CD8-positive, alpha-beta memory T cell (primary cell): ENCODE measurements at regions not wholly inside any gene's neighbourhood (a gene's known extent, or its start where the extent isn't known, plus 50 kb on each side); places are given as distances from the start of the nearest gene placed in this dataset.
A peak's percentile ranks its signal among the peaks of the same experiment; 100 is the strongest.

Experiments used
- CTCF ChIA-PET: fragments of 350-600 bp; sonication (Branson Sonifier 250); formaldehyde crosslinking; loops from one replicate; lab custom pipeline; 2021; ENCODE audit warnings: antibody characterized with exemption; lab: Charles Lee
- POLR2A ChIA-PET: fragments of 350-600 bp; sonication (Branson Sonifier 250); formaldehyde crosslinking; loops from one replicate; lab custom pipeline; 2021; ENCODE audit warnings: antibody characterized with exemption; lab: Charles Lee
- DNase-seq, 5 donors: peaks; one replicate each; pipeline versions ENCODE4 v3.0.0 to v3.0.0-alpha.2; 2020 to 2022; ENCODE audit warnings: mixed read lengths in 1 of 5
- H3K27ac ChIP-seq: one replicate; pipeline ENCODE4 v1.7.0; 2013; ENCODE audit warnings: low read depth, mild to moderate bottlenecking, low read length, moderate library complexity
- H3K27me3 ChIP-seq: 2 replicates; pipeline ENCODE4 v1.7.0; 2013; ENCODE audit warnings: low read length, mild to moderate bottlenecking; ENCODE audit not compliant: insufficient read depth, poor library complexity, severe bottlenecking
- H3K36me3 ChIP-seq: 2 replicates; pipeline ENCODE4 v1.7.0; 2013; ENCODE audit warnings: mild to moderate bottlenecking, low read length, moderate library complexity; ENCODE audit not compliant: insufficient read depth
- H3K4me1 ChIP-seq: 2 replicates; pipeline ENCODE4 v1.7.0; 2013; ENCODE audit warnings: mild to moderate bottlenecking, low read length, moderate library complexity; ENCODE audit not compliant: insufficient read depth
- H3K4me3 ChIP-seq: 2 replicates; pipeline ENCODE4 v1.7.0; 2013; ENCODE audit warnings: mild to moderate bottlenecking, low read length
- H3K9me3 ChIP-seq: 2 replicates; pipeline ENCODE4 v1.7.0; 2013; ENCODE audit warnings: mild to moderate bottlenecking, low read length
- H3K27ac Mint-ChIP-seq, 8 donors: one replicate each; pipeline ENCODE4 v1.8.0; 2020 to 2021; ENCODE audit warnings: mixed read lengths in 8 of 8, mild to moderate bottlenecking in 6 of 8, inconsistent platforms in 3 of 8, moderate library complexity in 3 of 8
- H3K27me3 Mint-ChIP-seq, 2 donors: one replicate each; pipeline ENCODE4 v1.8.0; 2020 to 2021; ENCODE audit warnings: mixed read lengths in 2 of 2, mild to moderate bottlenecking in 1 of 2, moderate library complexity in 1 of 2
- H3K36me3 Mint-ChIP-seq, 3 donors: one replicate each; pipeline ENCODE4 v1.8.0; 2020 to 2021; ENCODE audit warnings: mixed read lengths in 3 of 3, inconsistent platforms in 1 of 3, mild to moderate bottlenecking in 1 of 3
- H3K4me1 Mint-ChIP-seq, 3 donors: one replicate each; pipeline ENCODE4 v1.8.0; 2020 to 2021; ENCODE audit warnings: mixed read lengths in 3 of 3, inconsistent platforms in 1 of 3, mild to moderate bottlenecking in 1 of 3
- H3K4me3 Mint-ChIP-seq, 7 donors: one replicate each; pipeline ENCODE4 v1.8.0; 2020 to 2021; ENCODE audit warnings: mixed read lengths in 7 of 7, mild to moderate bottlenecking in 6 of 7, moderate library complexity in 4 of 7, inconsistent platforms in 2 of 7
- H3K9me3 Mint-ChIP-seq, 5 donors: one replicate each; pipeline ENCODE4 v1.8.0; 2020 to 2022; ENCODE audit warnings: mixed read lengths in 5 of 5, mild to moderate bottlenecking in 3 of 5, moderate library complexity in 2 of 5, inconsistent platforms in 1 of 5

- H3K4me3 ChIP-seq: no peak overlapping the region
- peaks cover 0 to 5% of the 10 kb centered on the region in 2 donors for H3K27me3 Mint-ChIP-seq
- no peaks in the 10 kb centered on the region for H3K9me3 Mint-ChIP-seq
Measured at GRCh38 chr3:31185062-31185357, 290.5 kb upstream of the GADL1 start.

DNA sequence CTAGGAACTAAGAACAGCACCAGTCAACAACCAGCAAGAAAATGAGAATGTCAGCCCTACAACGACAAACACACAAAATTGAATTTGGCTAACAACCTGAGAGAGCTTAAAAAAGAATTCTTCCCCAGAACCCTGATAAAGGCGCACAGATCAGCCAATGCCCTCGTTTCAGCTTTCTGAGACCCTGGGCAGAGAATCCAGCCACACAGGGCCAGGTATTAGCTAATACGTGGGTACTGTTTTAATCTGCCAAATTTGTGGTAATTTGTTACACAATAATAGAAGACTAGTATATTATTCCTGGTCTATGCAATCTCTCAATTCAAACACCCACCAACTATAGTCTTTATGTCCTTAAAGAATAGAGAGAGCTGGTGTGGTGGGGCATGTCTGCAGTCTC lies 291.6 kb upstream of the GADL1 start:
- Histone ChIP-seq H3K9me3 (no peaks in the 10 kb centered on the region), H3K27me3 (no peaks in the 10 kb centered on the region), H3K36me3 (no peaks in the 10 kb centered on the region), H3K27ac (no peak overlapping the region), H3K4me3 (no peak overlapping the region), H3K4me1 (no peaks in the 10 kb centered on the region)
- Mint-ChIP-seq H3K9me3 (no peaks in the 10 kb centered on the region), H3K36me3 (no peaks in the 10 kb centered on the region), H3K4me1 (peaks cover 8% of the 10 kb centered on the region in 3 donors), H3K4me3 (no peak overlapping the region), H3K27me3 (peaks cover 0 to 5% of the 10 kb centered on the region in 2 donors), H3K27ac (no peak overlapping the region)
- no peak for DNase-seq
- ChIA-PET POLR2A (no interaction called here), CTCF (no interaction called here)

More at GRCh38 chr3:31185062-31185357, 290.5 kb upstream of the GADL1 start:
- ChIA-PET CTCF (no interaction called here), POLR2A (interaction anchor here (0.6 kb wide), 1 partner anchor 1572 kb away, joined by 4 read pairs; no protein-coding TSS in a partner anchor)
- no peak overlapping the region for H3K27ac ChIP-seq
- Mint-ChIP-seq H3K4me3 (no peak overlapping the region), H3K4me1 (peaks cover 8% of the 10 kb centered on the region in 3 donors), H3K36me3 (no peaks in the 10 kb centered on the region), H3K27ac (no peak overlapping the region)
- no peaks in the 10 kb centered on the region for H3K36me3 ChIP-seq
- no peaks in the 10 kb centered on the region for H3K27me3 ChIP-seq
- no peaks in the 10 kb centered on the region for H3K9me3 ChIP-seq
- no peak for DNase-seq
- H3K4me1 ChIP-seq: no peaks in the 10 kb centered on the region

DNA sequence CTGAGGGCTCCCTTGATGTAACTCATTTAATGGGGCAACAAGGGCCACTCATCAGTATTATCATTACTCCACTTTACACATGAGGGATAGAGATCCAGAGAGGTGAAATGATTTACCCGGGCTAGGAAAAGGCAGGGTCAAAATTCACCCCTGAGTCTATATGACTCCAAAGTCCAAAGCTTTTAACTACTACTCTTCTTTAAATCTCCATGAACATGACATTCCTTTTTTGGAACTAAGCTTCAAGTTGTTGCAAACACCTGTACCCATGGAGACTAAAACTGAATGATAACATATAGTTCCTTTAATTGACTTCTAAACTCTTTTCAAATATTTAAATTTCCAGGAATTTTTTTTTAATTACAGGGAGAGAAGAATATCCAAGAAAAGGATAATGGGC lies 292.9 kb upstream of the GADL1 start:
- Histone ChIP-seq H3K27me3 (no peaks in the 10 kb centered on the region), H3K27ac (no peak overlapping the region), H3K4me1 (no peaks in the 10 kb centered on the region), H3K9me3 (no peaks in the 10 kb centered on the region), H3K36me3 (no peaks in the 10 kb centered on the region), H3K4me3 (no peak overlapping the region)
- Mint-ChIP-seq H3K4me1 (peaks cover 8% of the 10 kb centered on the region in 3 donors), H3K27ac (no peak overlapping the region), H3K4me3 (no peak overlapping the region), H3K27me3 (peaks cover 0 to 5% of the 10 kb centered on the region in 2 donors), H3K36me3 (peaks cover 0 to 7% (median 0%) of the 10 kb centered on the region in 3 donors), H3K9me3 (no peaks in the 10 kb centered on the region)
- DNase-seq: no peak
- CTCF ChIA-PET: no interaction called here
- POLR2A ChIA-PET: no interaction called here

GRCh38 chr3:31188112-31188511 lies 293.7 kb upstream of the GADL1 start:
- H3K27me3 ChIP-seq: no peaks in the 10 kb centered on the region
- no peak overlapping the region for H3K4me3 Mint-ChIP-seq
- H3K4me3 ChIP-seq: no peak overlapping the region
- no peak for DNase-seq
- CTCF ChIA-PET: no interaction called here
- H3K27ac ChIP-seq: no peak overlapping the region
- no peaks in the 10 kb centered on the region for H3K36me3 ChIP-seq
- no peaks in the 10 kb centered on the region for H3K9me3 ChIP-seq
- POLR2A ChIA-PET: no interaction called here
- H3K9me3 Mint-ChIP-seq: no peaks in the 10 kb centered on the region
- peaks cover 0 to 5% of the 10 kb centered on the region in 2 donors for H3K27me3 Mint-ChIP-seq
- H3K36me3 Mint-ChIP-seq: peaks cover 0 to 7% (median 0%) of the 10 kb centered on the region in 3 donors
- H3K27ac Mint-ChIP-seq: no peak overlapping the region
- peaks cover 8 to 9% (median 8%) of the 10 kb centered on the region in 3 donors for H3K4me1 Mint-ChIP-seq
- no peaks in the 10 kb centered on the region for H3K4me1 ChIP-seq

DNA sequence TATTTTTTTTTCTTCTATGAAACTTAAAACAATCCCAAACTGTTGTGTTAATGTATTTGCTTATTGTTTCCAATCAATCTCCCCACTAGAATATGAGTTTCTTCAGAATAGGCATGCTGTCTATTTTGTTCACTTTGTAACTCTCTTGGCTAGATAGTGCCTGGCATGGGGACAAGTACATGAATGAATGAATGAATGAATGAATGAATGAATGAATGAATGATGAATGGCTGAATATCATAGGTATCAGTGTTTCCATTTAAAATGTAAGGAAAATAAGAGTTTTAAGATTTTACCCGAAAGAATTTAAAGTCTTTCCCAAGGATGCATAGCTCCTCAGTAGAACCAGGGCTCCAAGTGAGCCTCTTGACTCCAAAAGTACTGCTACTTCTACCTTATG lies 294.9 kb upstream of the GADL1 start:
- H3K4me1 Mint-ChIP-seq: peaks cover 8 to 13% (median 8%) of the 10 kb centered on the region in 3 donors
- ChIA-PET POLR2A (no interaction called here), CTCF (no interaction called here)
- no peak for DNase-seq
- H3K36me3 Mint-ChIP-seq: peaks cover 0 to 7% (median 0%) of the 10 kb centered on the region in 3 donors
- Histone ChIP-seq H3K4me1 (no peaks in the 10 kb centered on the region), H3K27ac (no peak overlapping the region), H3K9me3 (no peaks in the 10 kb centered on the region), H3K27me3 (no peaks in the 10 kb centered on the region), H3K36me3 (no peaks in the 10 kb centered on the region), H3K4me3 (no peak overlapping the region)
- no peak overlapping the region for H3K4me3 Mint-ChIP-seq
- H3K27me3 Mint-ChIP-seq: no peaks in the 10 kb centered on the region
- H3K27ac Mint-ChIP-seq: no peak overlapping the region
- no peaks in the 10 kb centered on the region for H3K9me3 Mint-ChIP-seq

- no peaks in the 10 kb centered on the region for H3K4me1 ChIP-seq
- Mint-ChIP-seq H3K27ac (no peak overlapping the region), H3K9me3 (no peaks in the 10 kb centered on the region), H3K4me1 (peaks cover 8 to 13% (median 8%) of the 10 kb centered on the region in 3 donors), H3K36me3 (peaks cover 0 to 7% (median 0%) of the 10 kb centered on the region in 3 donors), H3K27me3 (no peaks in the 10 kb centered on the region), H3K4me3 (no peak overlapping the region)
- H3K27ac ChIP-seq: no peak overlapping the region
- H3K27me3 ChIP-seq: no peaks in the 10 kb centered on the region
- no peaks in the 10 kb centered on the region for H3K36me3 ChIP-seq
- POLR2A ChIA-PET: no interaction called here
- H3K4me3 ChIP-seq: no peak overlapping the region
- CTCF ChIA-PET: interaction anchor here (0.6 kb wide), 1 partner anchor 177 kb away, joined by 3 read pairs; no protein-coding TSS in a partner anchor
- no peaks in the 10 kb centered on the region for H3K9me3 ChIP-seq
- DNase-seq: no peak
Measured at GRCh38 chr3:31189971-31190370, 295.5 kb upstream of the GADL1 start.

DNA sequence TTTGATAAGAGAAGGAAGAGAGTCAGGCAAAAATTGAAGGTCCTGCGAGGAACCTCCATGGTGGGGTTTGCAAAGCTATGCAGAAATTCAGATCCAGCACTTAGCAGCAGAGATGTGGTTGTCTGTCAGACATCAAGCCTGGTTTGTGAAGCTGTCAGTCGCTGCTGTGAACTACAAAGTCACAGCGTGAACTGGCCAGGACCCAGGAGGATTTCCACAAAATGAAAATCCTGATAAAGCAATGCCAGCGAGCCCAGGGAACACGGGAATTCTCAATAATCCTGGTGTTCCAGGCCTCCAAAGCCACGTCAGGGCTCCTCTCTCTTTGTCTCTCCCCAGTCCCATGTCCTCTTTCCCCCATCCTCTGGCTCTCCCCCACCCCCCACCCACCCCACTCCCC lies 296.9 kb upstream of the GADL1 start:
- Histone ChIP-seq H3K36me3 (no peaks in the 10 kb centered on the region), H3K27me3 (no peaks in the 10 kb centered on the region), H3K27ac (no peak overlapping the region), H3K4me1 (no peaks in the 10 kb centered on the region), H3K9me3 (no peaks in the 10 kb centered on the region), H3K4me3 (no peak overlapping the region)
- H3K4me1 Mint-ChIP-seq: peaks cover 6 to 13% (median 8%) of the 10 kb centered on the region in 3 donors
- H3K27me3 Mint-ChIP-seq: no peaks in the 10 kb centered on the region
- H3K27ac Mint-ChIP-seq: peak overlapping the region in 1 of 8 donors; percentile 47
- H3K4me3 Mint-ChIP-seq: no peak overlapping the region
- no peak for DNase-seq
- no peaks in the 10 kb centered on the region for H3K9me3 Mint-ChIP-seq
- H3K36me3 Mint-ChIP-seq: peaks cover 0 to 7% (median 0%) of the 10 kb centered on the region in 3 donors
- CTCF ChIA-PET: interaction anchor here (1.5 kb wide), 1 partner anchor 8 kb away, joined by 3 read pairs; no protein-coding TSS in a partner anchor
- POLR2A ChIA-PET: no interaction called here

GRCh38 chr3:31193429-31193828 lies 299.0 kb upstream of the GADL1 start:
- Mint-ChIP-seq H3K27ac (no peak overlapping the region), H3K9me3 (no peaks in the 10 kb centered on the region), H3K36me3 (peaks cover 0 to 7% (median 0%) of the 10 kb centered on the region in 3 donors), H3K4me1 (peaks cover 0 to 5% (median 0%) of the 10 kb centered on the region in 3 donors), H3K27me3 (no peaks in the 10 kb centered on the region), H3K4me3 (no peak overlapping the region)
- Histone ChIP-seq H3K27ac (no peak overlapping the region), H3K4me3 (no peak overlapping the region), H3K36me3 (no peaks in the 10 kb centered on the region), H3K27me3 (no peaks in the 10 kb centered on the region), H3K9me3 (no peaks in the 10 kb centered on the region), H3K4me1 (no peaks in the 10 kb centered on the region)
- no peak for DNase-seq
- CTCF ChIA-PET: no interaction called here
- POLR2A ChIA-PET: no interaction called here
